ENCODE measurements at regions not wholly inside any gene's neighbourhood (a gene's known extent, or its start where the extent isn't known, plus 50 kb on each side); places are given as distances from the start of the nearest gene placed in this dataset.

DNA sequence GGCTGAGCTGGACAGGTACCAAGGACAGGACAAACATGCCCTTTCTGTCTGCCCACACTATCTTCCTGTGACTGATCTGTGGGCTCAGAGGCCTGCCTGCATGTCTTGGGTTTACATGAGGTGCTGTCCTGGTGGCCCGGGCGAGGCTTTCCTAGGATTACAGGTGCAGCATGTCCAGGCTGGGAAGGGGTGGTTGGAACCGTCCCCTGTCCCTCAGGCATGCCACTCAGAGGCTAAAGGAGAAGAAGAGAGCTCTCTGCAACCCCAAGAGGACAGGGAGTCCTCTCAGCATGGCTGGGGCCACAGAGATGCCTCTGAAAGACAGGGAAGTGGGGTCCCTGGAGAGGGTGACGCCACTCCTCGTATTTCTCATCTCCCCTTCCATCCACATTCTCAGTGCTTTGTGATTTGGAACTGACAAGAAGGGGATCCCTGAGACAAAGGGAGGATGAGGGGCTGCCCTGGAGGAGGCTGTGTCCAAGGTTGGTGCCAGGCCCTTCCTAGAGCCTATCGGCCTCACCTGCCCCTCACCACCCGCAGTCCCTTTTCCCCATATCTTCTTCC, 64.6 kb upstream of the LMO1 start:
- H3K79me2 ChIP-seq (replicated peaks; ENCODE audit: insufficient read depth, low read length) = no peaks in the 10 kb centered on the region
- no peaks in the 10 kb centered on the region for H3K36me3 ChIP-seq (ENCODE audit: insufficient read depth, low read length)
- H3K9me2 ChIP-seq (ENCODE audit: insufficient read depth, low read length) = no peaks in the 10 kb centered on the region
- H3K4me3 ChIP-seq (ENCODE audit: low read length) = no peak overlapping the region
- no peak overlapping the region for H3K4me2 ChIP-seq (ENCODE audit: low read length)
- H3K27ac ChIP-seq (ENCODE audit: low read length) = no peak overlapping the region
- H3K9me3 ChIP-seq (ENCODE audit: low read length) = no peaks in the 10 kb centered on the region
- TF ChIP-seq, protein P1, sequence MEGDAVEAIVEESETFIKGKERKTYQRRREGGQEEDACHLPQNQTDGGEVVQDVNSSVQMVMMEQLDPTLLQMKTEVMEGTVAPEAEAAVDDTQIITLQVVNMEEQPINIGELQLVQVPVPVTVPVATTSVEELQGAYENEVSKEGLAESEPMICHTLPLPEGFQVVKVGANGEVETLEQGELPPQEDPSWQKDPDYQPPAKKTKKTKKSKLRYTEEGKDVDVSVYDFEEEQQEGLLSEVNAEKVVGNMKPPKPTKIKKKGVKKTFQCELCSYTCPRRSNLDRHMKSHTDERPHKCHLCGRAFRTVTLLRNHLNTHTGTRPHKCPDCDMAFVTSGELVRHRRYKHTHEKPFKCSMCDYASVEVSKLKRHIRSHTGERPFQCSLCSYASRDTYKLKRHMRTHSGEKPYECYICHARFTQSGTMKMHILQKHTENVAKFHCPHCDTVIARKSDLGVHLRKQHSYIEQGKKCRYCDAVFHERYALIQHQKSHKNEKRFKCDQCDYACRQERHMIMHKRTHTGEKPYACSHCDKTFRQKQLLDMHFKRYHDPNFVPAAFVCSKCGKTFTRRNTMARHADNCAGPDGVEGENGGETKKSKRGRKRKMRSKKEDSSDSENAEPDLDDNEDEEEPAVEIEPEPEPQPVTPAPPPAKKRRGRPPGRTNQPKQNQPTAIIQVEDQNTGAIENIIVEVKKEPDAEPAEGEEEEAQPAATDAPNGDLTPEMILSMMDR (IDR thresholded peaks at IDR 0.05; ENCODE audit: poor library complexity, severe bottlenecking) = no peak
- TF ChIP-seq SMC3 (conservative IDR thresholded peaks at IDR 0.05; ENCODE audit: poor library complexity) = no peak
- TF ChIP-seq, protein P2, sequence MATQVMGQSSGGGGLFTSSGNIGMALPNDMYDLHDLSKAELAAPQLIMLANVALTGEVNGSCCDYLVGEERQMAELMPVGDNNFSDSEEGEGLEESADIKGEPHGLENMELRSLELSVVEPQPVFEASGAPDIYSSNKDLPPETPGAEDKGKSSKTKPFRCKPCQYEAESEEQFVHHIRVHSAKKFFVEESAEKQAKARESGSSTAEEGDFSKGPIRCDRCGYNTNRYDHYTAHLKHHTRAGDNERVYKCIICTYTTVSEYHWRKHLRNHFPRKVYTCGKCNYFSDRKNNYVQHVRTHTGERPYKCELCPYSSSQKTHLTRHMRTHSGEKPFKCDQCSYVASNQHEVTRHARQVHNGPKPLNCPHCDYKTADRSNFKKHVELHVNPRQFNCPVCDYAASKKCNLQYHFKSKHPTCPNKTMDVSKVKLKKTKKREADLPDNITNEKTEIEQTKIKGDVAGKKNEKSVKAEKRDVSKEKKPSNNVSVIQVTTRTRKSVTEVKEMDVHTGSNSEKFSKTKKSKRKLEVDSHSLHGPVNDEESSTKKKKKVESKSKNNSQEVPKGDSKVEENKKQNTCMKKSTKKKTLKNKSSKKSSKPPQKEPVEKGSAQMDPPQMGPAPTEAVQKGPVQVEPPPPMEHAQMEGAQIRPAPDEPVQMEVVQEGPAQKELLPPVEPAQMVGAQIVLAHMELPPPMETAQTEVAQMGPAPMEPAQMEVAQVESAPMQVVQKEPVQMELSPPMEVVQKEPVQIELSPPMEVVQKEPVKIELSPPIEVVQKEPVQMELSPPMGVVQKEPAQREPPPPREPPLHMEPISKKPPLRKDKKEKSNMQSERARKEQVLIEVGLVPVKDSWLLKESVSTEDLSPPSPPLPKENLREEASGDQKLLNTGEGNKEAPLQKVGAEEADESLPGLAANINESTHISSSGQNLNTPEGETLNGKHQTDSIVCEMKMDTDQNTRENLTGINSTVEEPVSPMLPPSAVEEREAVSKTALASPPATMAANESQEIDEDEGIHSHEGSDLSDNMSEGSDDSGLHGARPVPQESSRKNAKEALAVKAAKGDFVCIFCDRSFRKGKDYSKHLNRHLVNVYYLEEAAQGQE (IDR thresholded peaks at IDR 0.05; ENCODE audit: borderline replicate concordance) = no peak
- no peak for TF ChIP-seq TAF1 (IDR thresholded peaks at IDR 0.05; ENCODE audit: low read depth)
- no peak for TF ChIP-seq RAD21 (conservative IDR thresholded peaks at IDR 0.05)
- no peak for TF ChIP-seq POLR2AphosphoS5 (IDR thresholded peaks at IDR 0.05)
- TF ChIP-seq EZH2 (IDR thresholded peaks at IDR 0.05; ENCODE audit: borderline replicate concordance, insufficient read depth, low read length, poor library complexity, severe bottlenecking) = no peak
- TF ChIP-seq MXI1 (conservative IDR thresholded peaks at IDR 0.05; ENCODE audit: poor library complexity, severe bottlenecking) = no peak
- no peak for TF ChIP-seq EP300 (conservative IDR thresholded peaks at IDR 0.05; ENCODE audit: poor library complexity, severe bottlenecking)
- no peaks in the 10 kb centered on the region for H3F3A ChIP-seq (ENCODE audit: insufficient read depth, low read length, poor library complexity, severe bottlenecking)
- H2AFZ ChIP-seq (ENCODE audit: low read depth, low read length) = no peak overlapping the region
- no peaks in the 10 kb centered on the region for H3K27me3 ChIP-seq (ENCODE audit: insufficient read depth, low read depth, low read length)
- H3K9ac ChIP-seq (ENCODE audit: low read length) = no peak overlapping the region
- H4K20me1 ChIP-seq (ENCODE audit: insufficient read depth) = no peaks in the 10 kb centered on the region

DNA sequence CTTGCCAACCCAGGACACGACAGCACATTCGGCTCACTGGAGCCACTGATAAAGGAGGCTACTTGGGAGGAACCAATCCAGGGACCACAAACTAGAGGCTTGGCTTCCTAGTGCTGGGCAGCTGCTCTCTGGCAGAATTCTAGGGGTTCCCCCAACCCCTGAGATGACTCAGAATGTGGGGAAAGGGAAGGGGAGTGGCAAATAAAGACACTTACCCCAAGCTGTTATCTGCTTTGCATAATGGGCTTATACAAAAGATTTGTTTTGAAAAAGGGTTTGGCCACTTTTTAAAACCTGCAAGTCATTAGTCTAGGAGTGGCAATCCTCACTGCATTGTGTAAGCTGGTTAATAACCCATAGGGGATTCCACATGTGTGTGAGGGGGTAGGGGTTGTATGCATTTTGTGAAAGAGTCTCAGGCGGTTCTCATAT, 64.1 kb upstream of the LMO1 start:
- Histone ChIP-seq H3K9me2 (ENCODE audit: insufficient read depth, low read length) (no peaks in the 10 kb centered on the region), H3K9ac (ENCODE audit: low read length) (no peak overlapping the region), H3K79me2 (replicated peaks; ENCODE audit: insufficient read depth, low read length) (no peaks in the 10 kb centered on the region), H3K4me3 (ENCODE audit: low read length) (no peak overlapping the region), H2AFZ (ENCODE audit: low read depth, low read length) (no peak overlapping the region), H3K36me3 (ENCODE audit: insufficient read depth, low read length) (no peaks in the 10 kb centered on the region), H4K20me1 (ENCODE audit: insufficient read depth) (no peaks in the 10 kb centered on the region), H3K27me3 (ENCODE audit: insufficient read depth, low read depth, low read length) (no peaks in the 10 kb centered on the region), H3K9me3 (ENCODE audit: low read length) (no peaks in the 10 kb centered on the region), H3F3A (ENCODE audit: insufficient read depth, low read length, poor library complexity, severe bottlenecking) (no peaks in the 10 kb centered on the region), H3K4me2 (ENCODE audit: low read length) (no peak overlapping the region), H3K27ac (ENCODE audit: low read length) (no peak overlapping the region)
- TF ChIP-seq SMC3 (conservative IDR thresholded peaks at IDR 0.05; ENCODE audit: poor library complexity) (no peak), RAD21 (conservative IDR thresholded peaks at IDR 0.05) (no peak), TAF1 (IDR thresholded peaks at IDR 0.05; ENCODE audit: low read depth) (no peak), EP300 (conservative IDR thresholded peaks at IDR 0.05; ENCODE audit: poor library complexity, severe bottlenecking) (no peak), EZH2 (IDR thresholded peaks at IDR 0.05; ENCODE audit: borderline replicate concordance, insufficient read depth, low read length, poor library complexity, severe bottlenecking) (no peak), POLR2AphosphoS5 (IDR thresholded peaks at IDR 0.05) (no peak), MXI1 (conservative IDR thresholded peaks at IDR 0.05; ENCODE audit: poor library complexity, severe bottlenecking) (no peak)
- TF ChIP-seq, protein P1 (IDR thresholded peaks at IDR 0.05; ENCODE audit: poor library complexity, severe bottlenecking) = no peak
- TF ChIP-seq, protein P2 (IDR thresholded peaks at IDR 0.05; ENCODE audit: borderline replicate concordance) = no peak
